Gastroesophageal sphincter (tissue), 3 donors: ENCODE measurements at regions not wholly inside any gene's neighbourhood (a gene's known extent, or its start where the extent isn't known, plus 50 kb on each side); places are given as distances from the start of the nearest gene placed in this dataset.

ENCODE experiments used
- POLR2A ChIP-seq, 2 donors: fragments of 450-650 bp; IDR thresholded peaks; one replicate each; pipeline ENCODE4 v1.6.1; 2017; ENCODE audit warnings: antibody characterized with exemption in 2 of 2, mild to moderate bottlenecking in 2 of 2, moderate library complexity in 1 of 2
- POLR2AphosphoS5 ChIP-seq: sonication (generic); formaldehyde crosslinking; IDR thresholded peaks from one replicate; pipeline ENCODE4 v1.6.1; 2017; ENCODE audit warnings: antibody characterized with exemption
- TF ChIP-seq, protein P1 (sequence below), 4 experiments: fragments of 200-600 bp in 2 of 4; fragments of 450-650 bp in 2 of 4; sonication (generic) in 1 of 4; IDR thresholded peaks; one replicate each; pipeline ENCODE4 v1.5.1; 2017 to 2019; ENCODE audit warnings: antibody characterized with exemption in 4 of 4, mild to moderate bottlenecking in 2 of 4, moderate library complexity in 2 of 4

DNA sequence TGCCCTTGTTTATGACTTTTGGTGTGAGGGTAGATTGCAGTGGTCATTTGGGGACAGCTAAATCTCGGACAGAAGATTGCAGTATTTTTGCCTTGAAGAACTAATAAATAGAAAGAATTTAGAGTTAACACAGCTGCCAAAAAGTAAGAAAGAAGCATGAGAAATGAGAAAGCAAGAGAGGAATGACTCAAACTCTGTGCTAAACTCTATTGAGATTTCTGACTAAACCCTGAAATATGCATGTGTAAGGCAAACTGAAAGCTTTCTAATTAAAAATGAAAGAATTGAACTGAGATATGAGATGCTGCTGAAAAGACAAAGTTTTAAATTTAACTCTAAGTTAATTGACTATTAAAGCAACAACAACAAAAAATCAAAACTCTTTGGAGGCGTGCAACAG lies 791.3 kb downstream of the RAB28 start:
- TF ChIP-seq, protein P1, sequence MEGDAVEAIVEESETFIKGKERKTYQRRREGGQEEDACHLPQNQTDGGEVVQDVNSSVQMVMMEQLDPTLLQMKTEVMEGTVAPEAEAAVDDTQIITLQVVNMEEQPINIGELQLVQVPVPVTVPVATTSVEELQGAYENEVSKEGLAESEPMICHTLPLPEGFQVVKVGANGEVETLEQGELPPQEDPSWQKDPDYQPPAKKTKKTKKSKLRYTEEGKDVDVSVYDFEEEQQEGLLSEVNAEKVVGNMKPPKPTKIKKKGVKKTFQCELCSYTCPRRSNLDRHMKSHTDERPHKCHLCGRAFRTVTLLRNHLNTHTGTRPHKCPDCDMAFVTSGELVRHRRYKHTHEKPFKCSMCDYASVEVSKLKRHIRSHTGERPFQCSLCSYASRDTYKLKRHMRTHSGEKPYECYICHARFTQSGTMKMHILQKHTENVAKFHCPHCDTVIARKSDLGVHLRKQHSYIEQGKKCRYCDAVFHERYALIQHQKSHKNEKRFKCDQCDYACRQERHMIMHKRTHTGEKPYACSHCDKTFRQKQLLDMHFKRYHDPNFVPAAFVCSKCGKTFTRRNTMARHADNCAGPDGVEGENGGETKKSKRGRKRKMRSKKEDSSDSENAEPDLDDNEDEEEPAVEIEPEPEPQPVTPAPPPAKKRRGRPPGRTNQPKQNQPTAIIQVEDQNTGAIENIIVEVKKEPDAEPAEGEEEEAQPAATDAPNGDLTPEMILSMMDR (IDR thresholded peaks at IDR 0.05) = no peak
- TF ChIP-seq POLR2AphosphoS5 (no peak), POLR2A (IDR thresholded peaks at IDR 0.05) (no peak)
